GM23338 (cell line): ENCODE measurements at regions not wholly inside any gene's neighbourhood (a gene's known extent, or its start where the extent isn't known, plus 50 kb on each side); places are given as distances from the start of the nearest gene placed in this dataset.

Source experiments
- ATAC-seq: fragments of 200-7000 bp; cut with Tn5 transposase; 3 replicates; pipeline ENCODE4 v1.9.1; 2020
- DNase-seq: peaks from one replicate; pipeline ENCODE4 v3.0.0-alpha.2; 2015; ENCODE audit warnings: low spot score
- H2AFZ ChIP-seq: fragments of 200-600 bp; sonication (generic); 2 replicates; pipeline ENCODE4 v1.8.0; 2016; ENCODE audit warnings: antibody characterized with exemption, mild to moderate bottlenecking, moderate library complexity
- H3F3A ChIP-seq: fragments of 200-600 bp; sonication (generic); replicated peaks from 2 replicates; pipeline ENCODE4 v1.8.0; 2017; ENCODE audit warnings: antibody characterized with exemption, mixed run types, low read depth
- H3K27ac ChIP-seq: fragments of 200-600 bp; sonication (generic); 2 replicates; pipeline ENCODE4 v1.6.1; 2016; ENCODE audit warnings: low read depth
- H3K27me3 ChIP-seq: fragments of 200-600 bp; sonication (generic); 2 replicates; pipeline ENCODE4 v1.8.0; 2016; ENCODE audit warnings: mild to moderate bottlenecking, mixed run types, moderate library complexity; ENCODE audit not compliant: insufficient read depth
- H3K36me3 ChIP-seq: fragments of 200-600 bp; sonication (generic); 2 replicates; pipeline ENCODE4 v1.8.0; 2016; ENCODE audit warnings: mild to moderate bottlenecking; ENCODE audit not compliant: insufficient read depth
- H3K4me1 ChIP-seq: fragments of 200-600 bp; sonication (generic); 2 replicates; pipeline ENCODE4 v1.8.0; 2016; ENCODE audit warnings: mild to moderate bottlenecking, moderate library complexity; ENCODE audit not compliant: insufficient read depth
- H3K4me2 ChIP-seq: fragments of 200-600 bp; sonication (generic); 2 replicates; pipeline ENCODE4 v1.7.1; 2017; ENCODE audit warnings: mixed run types
- H3K4me3 ChIP-seq: fragments of 200-600 bp; sonication (generic); 2 replicates; pipeline ENCODE4 v1.6.1; 2016; ENCODE audit warnings: mixed run types
- H3K79me2 ChIP-seq: fragments of 200-600 bp; sonication (generic); replicated peaks from 2 replicates; pipeline ENCODE4 v1.8.0; 2017; ENCODE audit warnings: mild to moderate bottlenecking; ENCODE audit not compliant: insufficient read depth
- H3K9me2 ChIP-seq: fragments of 200-600 bp; sonication (generic); 2 replicates; pipeline ENCODE4 v1.8.0; 2017; ENCODE audit not compliant: insufficient read depth
- H4K20me1 ChIP-seq: fragments of 200-600 bp; sonication (generic); replicated peaks from 2 replicates; pipeline ENCODE4 v1.8.0; 2017; ENCODE audit warnings: mild to moderate bottlenecking; ENCODE audit not compliant: insufficient read depth
- H3K27ac Mint-ChIP-seq: 2 replicates; pipeline ENCODE4 v1.8.0; 2020; ENCODE audit warnings: inconsistent platforms, mild to moderate bottlenecking, moderate library complexity, mixed read lengths
- H3K27me3 Mint-ChIP-seq: 3 replicates; pipeline ENCODE4 v1.8.0; 2022; ENCODE audit warnings: low read depth, mild to moderate bottlenecking, moderate library complexity, mixed read lengths, inconsistent platforms; ENCODE audit not compliant: insufficient read depth, poor library complexity
- H3K36me3 Mint-ChIP-seq: 3 replicates; pipeline ENCODE4 v1.8.0; 2021; ENCODE audit warnings: low read depth, mild to moderate bottlenecking, inconsistent platforms, moderate library complexity, mixed read lengths
- H3K4me1 Mint-ChIP-seq: 3 replicates; pipeline ENCODE4 v1.8.0; 2020; ENCODE audit warnings: mild to moderate bottlenecking, inconsistent platforms, mixed read lengths
- H3K4me3 Mint-ChIP-seq: 3 replicates; pipeline ENCODE4 v1.8.0; 2021; ENCODE audit warnings: moderate library complexity, mild to moderate bottlenecking, inconsistent platforms, mixed read lengths
- H3K9me3 Mint-ChIP-seq: 3 replicates; pipeline ENCODE4 v1.8.0; 2020; ENCODE audit warnings: moderate library complexity, mild to moderate bottlenecking, inconsistent platforms, mixed read lengths
- CREB1 ChIP-seq: fragments of 250-450 bp; sonication (Bioruptor Pico); IDR thresholded peaks from 2 replicates; pipeline ENCODE4 v1.5.0; 2020; ENCODE audit warnings: low read depth, mild to moderate bottlenecking, moderate library complexity
- CTCF ChIP-seq, 2 experiments: fragments of 200-600 bp in 1 of 2; sonication (generic) in 1 of 2; conservative IDR thresholded peaks; 2 replicates each; pipeline versions ENCODE4 v1.5.1 to v1.6.1; 2016 to 2017; ENCODE audit warnings: antibody characterized with exemption in 2 of 2, low read depth in 2 of 2, mild to moderate bottlenecking in 2 of 2, moderate library complexity in 1 of 2
- ETS1 ChIP-seq: IDR thresholded peaks from 2 replicates; pipeline ENCODE4 v1.6.1; 2016; ENCODE audit warnings: antibody characterized with exemption
- EZH2phosphoT487 ChIP-seq: fragments of 200-600 bp; sonication (generic); IDR thresholded peaks from one replicate; pipeline ENCODE4 v1.8.1; 2018; ENCODE audit warnings: antibody characterized with exemption; ENCODE audit not compliant: unreplicated experiment
- JUNB ChIP-seq: IDR thresholded peaks from one replicate; pipeline ENCODE4 v1.6.1; 2016; ENCODE audit warnings: antibody characterized with exemption; ENCODE audit not compliant: unreplicated experiment
- NANOG ChIP-seq: IDR thresholded peaks from 2 replicates; pipeline ENCODE4 v1.6.1; 2016; ENCODE audit warnings: antibody characterized with exemption, borderline replicate concordance
- POLR2AphosphoS5 ChIP-seq: IDR thresholded peaks from 2 replicates; pipeline ENCODE4 v1.6.1; 2016; ENCODE audit warnings: antibody characterized with exemption, low read depth
- REST ChIP-seq: IDR thresholded peaks from one replicate; pipeline ENCODE4 v1.6.1; 2018; ENCODE audit warnings: antibody characterized with exemption; ENCODE audit not compliant: unreplicated experiment
- STAT1 ChIP-seq: IDR thresholded peaks from one replicate; pipeline ENCODE4 v1.6.1; 2016; ENCODE audit warnings: antibody characterized with exemption; ENCODE audit not compliant: unreplicated experiment
- ZNF114 ChIP-seq: fragments of 250-450 bp; sonication (Bioruptor Pico); IDR thresholded peaks from 2 replicates; pipeline ENCODE4 v1.5.0; 2020; ENCODE audit warnings: mild to moderate bottlenecking, moderate library complexity
- ZNF331 ChIP-seq: fragments of 250-450 bp; sonication (Bioruptor Pico); IDR thresholded peaks from 2 replicates; pipeline ENCODE4 v1.5.0; 2020; ENCODE audit warnings: low read depth, mild to moderate bottlenecking, moderate library complexity
- ZNF462 ChIP-seq: fragments of 250-450 bp; sonication (Bioruptor Pico); IDR thresholded peaks from 2 replicates; pipeline ENCODE4 v1.5.0; 2020; ENCODE audit warnings: mild to moderate bottlenecking, moderate library complexity

- Mint-ChIP-seq H3K27ac (no peak overlapping the region), H3K36me3 (no peaks in the 10 kb centered on the region; the same call in 1 of the 3 replicates), H3K4me3 (no peak overlapping the region), H3K4me1 (peaks cover 13% of the 10 kb centered on the region), H3K27me3 (no peaks in the 10 kb centered on the region), H3K9me3 (no peaks in the 10 kb centered on the region; the same call in 2 of the 3 replicates)
- H3K27ac ChIP-seq: no peak overlapping the region
- no peaks in the 10 kb centered on the region for H4K20me1 ChIP-seq
- H3F3A ChIP-seq: no peaks in the 10 kb centered on the region
- H3K27me3 ChIP-seq: no peaks in the 10 kb centered on the region
- TF ChIP-seq ETS1 (no peak), CTCF (conservative IDR thresholded peaks at IDR 0.05; ENCODE audit: low read depth in 2 of 2) (no peak), ZNF462 (CRISPR knock-in tag) (no peak), CREB1 (no peak), EZH2phosphoT487 (no peak), NANOG (no peak), POLR2AphosphoS5 (no peak), ZNF331 (CRISPR knock-in tag) (no peak), STAT1 (no peak), REST (no peak), JUNB (no peak), ZNF114 (no peak)
- peaks cover 6% of the 10 kb centered on the region; the same call in 1 of the 2 replicates for H3K4me1 ChIP-seq
- H3K36me3 ChIP-seq: no peaks in the 10 kb centered on the region
- ATAC-seq (no peak), DNase-seq (no peak)
- H3K9me2 ChIP-seq: 0 out of 2 replicates have a peak, but pooled peaks cover 2% of the 10 kb centered on the region
- no peak overlapping the region for H2AFZ ChIP-seq
- peaks cover 54% of the 10 kb centered on the region for H3K79me2 ChIP-seq
- no peak overlapping the region for H3K4me3 ChIP-seq
- no peak overlapping the region for H3K4me2 ChIP-seq
Observed at GRCh38 chr2:144324446-144325045, 195.4 kb downstream of the ZEB2 start.
